ENCODE measurements at regions not wholly inside any gene's neighbourhood (a gene's known extent, or its start where the extent isn't known, plus 50 kb on each side); places are given as distances from the start of the nearest gene placed in this dataset.

GRCh38 chr1:203419558-203419957 lies 56.0 kb upstream of the PRELP start:
- no peak for TF ChIP-seq CTCF (IDR thresholded peaks at IDR 0.05)
- TF ChIP-seq POLR2A (IDR thresholded peaks at IDR 0.05) = no peak
